Transverse colon (tissue), 4 donors: ENCODE measurements at regions not wholly inside any gene's neighbourhood (a gene's known extent, or its start where the extent isn't known, plus 50 kb on each side); places are given as distances from the start of the nearest gene placed in this dataset.

Experiments used
- DNase-seq: peaks from one replicate; pipeline ENCODE4 v3.0.0-alpha.2; 2019
- H3K27ac ChIP-seq, 4 donors: fragments of 200-600 bp; sonication (generic); 2 replicates each; pipeline ENCODE4 v1.5.1; 2016 to 2018; ENCODE audit warnings: inconsistent platforms in 4 of 4
- H3K27me3 ChIP-seq: fragments of 200-600 bp; sonication (generic); 2 replicates; pipeline ENCODE4 v1.5.1; 2017; ENCODE audit warnings: inconsistent platforms
- H3K36me3 ChIP-seq, 4 donors: fragments of 200-600 bp; sonication (generic); 2 replicates each; pipeline ENCODE4 v1.5.1; 2017 to 2019; ENCODE audit warnings: inconsistent platforms in 4 of 4
- H3K4me1 ChIP-seq, 4 donors: fragments of 200-600 bp; sonication (generic); 2 replicates each; pipeline ENCODE4 v1.5.1; 2017 to 2020; ENCODE audit warnings: inconsistent platforms in 4 of 4
- H3K4me3 ChIP-seq, 4 donors: fragments of 200-600 bp; sonication (generic); 1 replicate in 1 of 4; 2 replicates in 3 of 4; pipeline versions ENCODE4 v1.5.1 to v1.6.1; 2017 to 2019; ENCODE audit warnings: inconsistent platforms in 4 of 4
- H3K9me3 ChIP-seq, 2 donors: fragments of 200-600 bp; sonication (generic); 2 replicates each; pipeline ENCODE4 v1.5.1; 2017 to 2019; ENCODE audit warnings: inconsistent platforms in 2 of 2
- CTCF ChIP-seq, 5 experiments: fragments of 200-600 bp in 3 of 5; fragments of 450-650 bp in 2 of 5; sonication (generic) in 3 of 5; IDR thresholded peaks; 1 replicate in 2 of 5; 2 replicates in 3 of 5; pipeline ENCODE4 v1.5.1; 2016 to 2017; ENCODE audit warnings: antibody characterized with exemption in 5 of 5, inconsistent platforms in 3 of 5, mild to moderate bottlenecking in 2 of 5, moderate library complexity in 1 of 5
- EP300 ChIP-seq: sonication (generic); formaldehyde crosslinking; IDR thresholded peaks from one replicate; pipeline ENCODE4 v1.6.1; 2017; ENCODE audit warnings: antibody characterized with exemption, low read depth
- POLR2A ChIP-seq: fragments of 450-650 bp; IDR thresholded peaks from one replicate; pipeline ENCODE4 v1.6.1; 2016; ENCODE audit warnings: antibody characterized with exemption, mild to moderate bottlenecking, moderate library complexity
- POLR2AphosphoS5 ChIP-seq, 3 donors: sonication (generic); formaldehyde crosslinking; IDR thresholded peaks; one replicate each; pipeline ENCODE4 v1.6.1; 2016; ENCODE audit warnings: antibody characterized with exemption in 3 of 3
- WGBS, 2 donors: methylation state at CpG; one replicate each; pipeline ENCODE4 v1.1.5; 2018; ENCODE audit warnings: low coverage in 1 of 2; 5-methylcytosine and 5-hydroxymethylcytosine counted together
- in situ Hi-C, 4 donors: fragments of 200-750 bp; cut with MboI; loops; one replicate each; pipeline versions ENCODE4 v1.15.0 to v1.15.1; 2017; ENCODE audit warnings: low sequenced_read_pairs in 3 of 4, low pct_ligation_motif_present in 1 of 4, low pct_unique_long_range_greater_than_20kb in 1 of 4
- intact Hi-C: fragments of 100-400 bp; cut with DNase I; formaldehyde crosslinking; loops from one replicate; pipeline ENCODE4 v1.15.1; 2023; ENCODE audit warnings: low total_unique reads

GRCh38 chr2:116718451-116718850 is 1096.0 kb upstream of the DDX18 start:
- intact Hi-C loops, result no loop called here
- H3K4me1 ChIP-seq, result no peaks in the 10 kb centered on the region
- no peak for TF ChIP-seq EP300
- TF ChIP-seq POLR2AphosphoS5 (IDR thresholded peaks at IDR 0.05), result no peak
- TF ChIP-seq POLR2A, result no peak
- no peak for TF ChIP-seq CTCF (IDR thresholded peaks at IDR 0.05)

GRCh38 chr2:116719836-116720235 is 1094.7 kb upstream of the DDX18 start:
- Histone ChIP-seq H3K4me3 (no peak overlapping the region), H3K36me3 (no peaks in the 10 kb centered on the region), H3K27ac (no peak overlapping the region), H3K9me3 (no peaks in the 10 kb centered on the region), H3K4me1 (no peaks in the 10 kb centered on the region), H3K27me3 (no peaks in the 10 kb centered on the region)
- intact Hi-C loops, result no loop called here
- in situ Hi-C loops, result no loop called here
- DNase-seq, result no peak
- WGBS, 2 donors, result 62% methylated on average over 2 of the region's 2 CpGs; no CpG with 5 or more reads in 1 of the 2 donors
- TF ChIP-seq POLR2AphosphoS5 (IDR thresholded peaks at IDR 0.05) (no peak), POLR2A (no peak), EP300 (no peak), CTCF (IDR thresholded peaks at IDR 0.05) (no peak)

More at GRCh38 chr2:116718451-116718850, 1096.0 kb upstream of the DDX18 start:
- Histone ChIP-seq H3K27ac (no peak overlapping the region), H3K4me3 (no peak overlapping the region), H3K27me3 (no peaks in the 10 kb centered on the region), H3K9me3 (no peaks in the 10 kb centered on the region), H3K36me3 (no peaks in the 10 kb centered on the region)
- in situ Hi-C loops, result no loop called here
- 76 to 81% methylated on average over 4 of the region's 4 CpGs for WGBS, 2 donors
- no peak for DNase-seq

- Histone ChIP-seq H3K4me1 (no peaks in the 10 kb centered on the region), H3K27me3 (no peaks in the 10 kb centered on the region), H3K36me3 (no peaks in the 10 kb centered on the region), H3K27ac (no peak overlapping the region), H3K4me3 (no peak overlapping the region), H3K9me3 (no peaks in the 10 kb centered on the region)
- no peak for DNase-seq
- in situ Hi-C loops (no loop called here), intact Hi-C loops (no loop called here)
- WGBS, 2 donors, result 40 to 70% methylated on average over 1 of the region's 1 CpG
- no peak for TF ChIP-seq CTCF (IDR thresholded peaks at IDR 0.05)
- no peak for TF ChIP-seq POLR2A
- no peak for TF ChIP-seq EP300
- TF ChIP-seq POLR2AphosphoS5 (IDR thresholded peaks at IDR 0.05), result no peak
Observed at GRCh38 chr2:116724550-116724949, 1089.9 kb upstream of the DDX18 start.

DNA sequence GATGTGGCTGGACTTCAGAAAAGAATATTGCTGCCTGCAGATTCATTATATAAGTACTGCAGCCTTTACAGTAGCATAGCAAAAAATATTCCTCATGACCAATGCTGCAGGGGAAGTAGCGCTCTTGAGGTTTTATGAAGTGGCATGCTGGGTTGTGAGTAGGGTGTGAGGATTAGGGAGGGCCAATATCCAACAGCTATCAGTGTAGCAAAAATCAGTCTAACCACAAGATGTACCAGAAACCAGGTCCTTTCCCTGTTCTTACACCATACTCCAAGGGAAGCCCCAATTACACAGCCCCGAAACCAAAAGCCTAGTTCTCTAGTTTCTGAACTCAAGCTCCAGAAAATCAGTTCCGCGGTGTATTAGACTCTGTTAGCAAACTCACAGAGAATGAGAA is 1082.2 kb upstream of the DDX18 start:
- Histone ChIP-seq H3K9me3 (no peaks in the 10 kb centered on the region), H3K27me3 (no peaks in the 10 kb centered on the region), H3K4me3 (no peak overlapping the region), H3K36me3 (no peaks in the 10 kb centered on the region), H3K4me1 (no peaks in the 10 kb centered on the region), H3K27ac (no peak overlapping the region)
- no peak for TF ChIP-seq EP300
- TF ChIP-seq POLR2AphosphoS5 (IDR thresholded peaks at IDR 0.05), result no peak
- TF ChIP-seq POLR2A, result no peak
- TF ChIP-seq CTCF (IDR thresholded peaks at IDR 0.05), result no peak
- no peak for DNase-seq
- 80 to 93% methylated on average over 2 to 4 of the region's 4 CpGs for WGBS, 2 donors
- intact Hi-C loops, result no loop called here
- in situ Hi-C loops, result no loop called here
